HG03135 (cell line): ENCODE measurements at regions not wholly inside any gene's neighbourhood (a gene's known extent, or its start where the extent isn't known, plus 50 kb on each side); places are given as distances from the start of the nearest gene placed in this dataset.

Experiments used
- ATAC-seq: cut with Tn5 transposase; IDR thresholded peaks from one replicate; pipeline ENCODE4 v1.9.1; 2021; ENCODE audit warnings: mild to moderate bottlenecking, moderate library complexity; ENCODE audit not compliant: unreplicated experiment

DNA sequence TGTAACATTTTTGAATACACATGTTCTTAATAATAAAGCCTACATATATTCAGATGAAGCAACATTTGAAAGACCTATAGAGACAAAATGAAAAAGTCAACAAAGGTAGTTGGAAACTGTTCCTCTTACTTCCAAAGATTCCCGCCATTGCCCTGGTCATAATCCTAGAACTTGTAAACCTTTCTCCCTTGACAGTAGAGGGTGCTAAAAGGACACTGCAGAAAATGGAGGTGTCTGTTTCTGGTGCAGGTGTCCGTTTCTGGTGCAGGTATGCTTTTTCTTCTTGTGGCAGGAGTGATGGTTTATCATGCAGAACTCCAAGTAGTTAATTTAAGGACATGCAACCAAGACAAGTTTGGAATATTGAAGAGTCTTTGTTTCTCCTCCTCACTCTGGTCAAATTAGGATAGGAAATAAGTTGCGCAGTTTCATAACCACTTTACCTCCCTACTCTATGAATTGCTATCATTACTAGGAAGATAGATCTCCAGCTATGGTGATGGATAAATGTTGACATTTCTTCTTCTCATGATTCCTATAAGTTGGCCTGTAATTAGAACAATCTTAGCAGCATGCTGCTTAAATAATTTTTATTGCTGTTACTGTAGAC is 56.0 kb upstream of the FAM174A start:
- no peak for ATAC-seq

DNA sequence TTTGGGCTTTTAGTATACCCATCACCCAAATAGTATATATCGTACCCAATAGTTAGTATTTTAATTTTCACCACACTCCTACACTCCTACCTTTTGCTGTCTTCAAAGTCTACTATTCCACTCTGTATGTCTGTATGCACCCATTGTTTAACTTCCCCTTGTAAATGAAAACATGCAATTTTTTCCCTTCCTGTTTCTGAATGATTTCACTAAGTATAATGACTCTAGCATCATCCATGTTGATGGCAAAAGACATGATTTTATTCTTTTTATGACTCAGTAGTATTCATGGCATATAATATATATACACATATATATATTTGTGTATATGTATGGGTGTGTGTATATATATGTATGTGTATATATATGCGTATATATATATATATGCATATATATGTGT is 63.1 kb upstream of the FAM174A start:
- no peak for ATAC-seq

DNA sequence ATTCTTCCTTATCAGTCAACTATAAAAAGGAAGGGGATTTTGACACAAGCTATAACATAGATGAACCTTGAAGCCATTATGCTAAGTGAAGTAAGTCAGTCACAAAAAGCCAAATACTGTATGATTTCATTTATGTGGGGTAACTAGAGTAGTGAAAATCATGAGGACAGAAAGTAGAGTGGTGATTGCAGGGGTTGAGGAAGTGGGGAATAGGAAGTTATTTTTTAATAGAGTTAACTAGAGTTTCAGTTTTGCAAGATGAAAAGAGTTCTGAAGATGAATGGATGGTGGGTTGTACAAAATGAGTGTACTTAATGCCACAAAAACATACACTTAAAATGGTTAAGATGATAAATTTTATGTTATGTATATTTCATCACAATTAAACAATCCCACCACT is 65.4 kb upstream of the FAM174A start:
- ATAC-seq = peak; percentile 97

DNA sequence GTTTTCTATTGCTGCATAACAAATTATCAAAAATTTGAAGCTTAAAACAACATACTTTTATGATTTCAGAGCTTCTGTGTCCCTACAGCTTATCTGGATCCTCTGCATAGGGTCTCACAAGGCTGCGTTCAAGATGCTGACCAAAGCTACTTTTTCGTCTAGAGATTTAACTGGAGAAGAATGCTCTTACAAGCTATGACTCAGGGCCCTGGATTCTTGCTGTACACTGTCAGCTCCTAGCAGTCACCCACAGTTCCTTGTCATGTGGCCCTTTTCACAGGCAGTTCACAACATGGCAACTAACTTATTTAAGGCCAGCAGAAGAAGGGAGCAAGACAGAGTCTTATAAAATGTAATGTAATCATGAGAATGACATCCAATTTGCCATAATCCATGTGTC is 70.8 kb upstream of the FAM174A start:
- ATAC-seq = no peak

DNA sequence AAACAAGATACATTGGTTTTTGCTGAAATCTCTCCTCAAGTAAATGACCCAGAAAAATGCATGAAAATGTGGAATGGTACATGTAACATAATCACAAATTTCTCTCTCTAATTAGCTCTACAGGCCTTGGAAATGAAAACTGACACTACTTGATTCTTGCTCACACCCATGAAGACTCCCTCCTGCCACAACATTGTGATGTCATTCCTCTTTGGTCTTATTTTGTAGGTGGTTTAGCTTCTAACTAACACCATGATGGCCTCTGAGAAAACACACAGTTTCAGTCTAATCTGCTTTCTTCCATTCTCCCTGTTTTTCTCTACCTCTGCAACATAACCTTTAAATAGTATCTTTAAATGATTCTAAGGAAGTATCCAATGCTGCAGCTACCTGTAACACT is 78.6 kb upstream of the FAM174A start:
- no peak for ATAC-seq

DNA sequence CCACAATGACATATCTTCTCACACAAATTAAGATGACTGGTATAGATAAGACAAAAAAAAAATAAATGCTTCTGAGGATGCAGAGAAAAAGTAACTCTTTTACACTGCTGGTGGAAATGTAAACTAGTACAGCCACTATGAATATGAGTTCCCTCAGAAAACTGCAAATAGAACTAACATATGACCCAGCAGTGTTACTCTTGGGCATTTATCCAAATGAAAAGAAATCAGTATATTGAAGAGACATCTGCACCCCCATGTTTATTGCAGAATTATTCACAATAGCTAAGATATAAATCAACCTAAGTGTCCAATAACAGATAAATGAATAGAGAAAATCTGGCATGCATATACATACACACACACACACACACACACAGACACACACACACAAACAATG is 83.0 kb upstream of the FAM174A start:
- no peak for ATAC-seq

DNA sequence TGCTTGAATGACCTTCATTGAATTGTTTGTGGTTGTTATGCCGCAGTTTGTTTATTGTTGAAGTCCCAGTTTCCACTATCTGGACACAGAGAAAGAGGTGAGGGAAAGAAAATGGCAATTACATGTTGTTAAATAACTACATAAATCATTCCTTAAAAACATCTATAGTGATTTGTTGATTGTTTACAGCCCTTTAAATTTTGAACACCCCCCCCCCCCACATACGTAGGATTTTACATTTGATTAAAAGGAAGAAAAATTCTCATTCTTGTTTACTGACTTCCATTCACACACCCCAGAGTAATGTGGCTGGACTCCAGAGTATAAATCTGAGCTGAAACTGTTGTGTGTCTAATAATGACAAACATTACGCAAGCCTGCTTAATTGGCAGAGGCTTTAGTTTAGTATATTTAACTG is 87.1 kb upstream of the FAM174A start:
- ATAC-seq = no peak

DNA sequence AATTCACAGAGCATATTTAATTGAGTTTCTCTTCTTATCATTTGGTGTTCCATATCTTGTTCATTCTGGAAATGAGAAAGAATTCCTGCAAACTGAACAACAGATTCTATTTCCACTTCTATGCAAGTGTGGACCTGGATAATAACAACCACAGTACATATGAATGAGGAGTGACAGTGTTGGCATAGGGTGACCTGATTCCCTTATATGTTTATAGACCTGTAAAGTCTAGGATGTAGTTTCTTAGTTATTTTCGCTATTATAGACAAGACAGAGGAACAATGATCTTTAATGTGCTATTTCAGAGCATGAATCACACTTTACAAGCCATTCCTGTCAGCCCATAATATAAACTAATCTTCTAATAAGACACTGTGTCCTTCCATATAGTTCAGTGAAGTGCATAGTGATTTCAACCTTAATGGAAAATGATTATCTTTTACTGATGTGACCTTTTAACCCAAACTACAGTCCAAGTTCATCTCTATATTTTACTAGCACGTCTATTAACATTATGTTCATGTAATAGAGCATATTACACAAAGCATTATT is 88.2 kb upstream of the FAM174A start:
- ATAC-seq = no peak

DNA sequence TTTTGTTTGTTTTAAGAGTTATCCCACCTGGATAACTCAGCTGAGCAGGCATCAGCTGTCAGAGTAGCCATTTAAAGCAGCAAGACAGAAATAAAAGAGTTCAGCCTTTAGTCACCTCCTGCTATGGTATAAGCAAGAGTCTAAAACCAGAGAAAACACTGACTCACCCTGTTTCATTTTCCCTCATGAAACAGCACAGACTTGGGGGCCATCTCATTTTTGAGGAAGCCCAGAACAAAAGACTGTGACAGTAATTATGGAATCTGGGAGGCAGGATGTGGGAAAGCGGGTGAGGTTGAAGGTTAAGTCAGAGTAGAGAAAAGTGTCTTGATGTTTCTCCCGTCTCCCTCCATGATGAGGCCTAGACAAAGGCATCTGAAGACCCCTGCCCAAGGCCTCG is 90.2 kb upstream of the FAM174A start:
- ATAC-seq = no peak

DNA sequence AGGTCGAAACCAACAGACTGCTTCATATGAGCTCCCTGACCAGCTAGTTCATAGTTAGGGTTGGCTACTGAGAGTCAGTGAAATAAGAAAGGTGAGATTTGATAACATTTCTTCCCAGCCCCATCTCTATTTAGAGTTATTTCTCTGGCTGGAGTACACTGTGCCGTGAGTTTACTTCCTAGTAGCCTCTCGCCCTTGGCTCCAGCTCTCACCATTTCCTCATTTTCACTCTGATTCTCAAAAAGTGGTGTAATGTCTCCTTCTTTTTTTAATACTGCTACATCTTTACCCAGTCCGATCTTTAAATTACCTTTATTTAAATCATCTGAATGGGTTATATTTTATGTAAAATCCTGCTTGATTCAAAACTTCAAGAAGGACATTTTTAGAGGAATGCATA is 100.4 kb upstream of the FAM174A start:
- ATAC-seq = no peak

DNA sequence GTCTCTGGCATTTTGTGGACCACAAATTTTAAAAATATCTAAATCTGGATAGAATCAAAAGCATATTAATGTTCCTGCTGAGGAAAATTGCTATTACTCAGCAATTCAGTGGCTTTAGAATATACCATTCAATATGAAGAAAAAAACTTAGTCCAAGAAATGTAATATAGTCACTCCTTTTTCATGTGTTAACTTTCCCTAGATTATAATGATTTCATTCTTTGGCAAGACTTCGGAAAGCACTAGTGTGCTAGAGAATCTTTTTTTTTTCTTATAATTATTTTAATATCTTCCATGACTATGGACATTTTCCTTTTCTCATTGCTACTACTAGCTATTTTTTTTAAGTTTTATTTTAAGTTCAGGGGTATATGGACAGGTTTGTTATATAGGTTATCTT is 102.4 kb upstream of the FAM174A start:
- ATAC-seq = no peak

DNA sequence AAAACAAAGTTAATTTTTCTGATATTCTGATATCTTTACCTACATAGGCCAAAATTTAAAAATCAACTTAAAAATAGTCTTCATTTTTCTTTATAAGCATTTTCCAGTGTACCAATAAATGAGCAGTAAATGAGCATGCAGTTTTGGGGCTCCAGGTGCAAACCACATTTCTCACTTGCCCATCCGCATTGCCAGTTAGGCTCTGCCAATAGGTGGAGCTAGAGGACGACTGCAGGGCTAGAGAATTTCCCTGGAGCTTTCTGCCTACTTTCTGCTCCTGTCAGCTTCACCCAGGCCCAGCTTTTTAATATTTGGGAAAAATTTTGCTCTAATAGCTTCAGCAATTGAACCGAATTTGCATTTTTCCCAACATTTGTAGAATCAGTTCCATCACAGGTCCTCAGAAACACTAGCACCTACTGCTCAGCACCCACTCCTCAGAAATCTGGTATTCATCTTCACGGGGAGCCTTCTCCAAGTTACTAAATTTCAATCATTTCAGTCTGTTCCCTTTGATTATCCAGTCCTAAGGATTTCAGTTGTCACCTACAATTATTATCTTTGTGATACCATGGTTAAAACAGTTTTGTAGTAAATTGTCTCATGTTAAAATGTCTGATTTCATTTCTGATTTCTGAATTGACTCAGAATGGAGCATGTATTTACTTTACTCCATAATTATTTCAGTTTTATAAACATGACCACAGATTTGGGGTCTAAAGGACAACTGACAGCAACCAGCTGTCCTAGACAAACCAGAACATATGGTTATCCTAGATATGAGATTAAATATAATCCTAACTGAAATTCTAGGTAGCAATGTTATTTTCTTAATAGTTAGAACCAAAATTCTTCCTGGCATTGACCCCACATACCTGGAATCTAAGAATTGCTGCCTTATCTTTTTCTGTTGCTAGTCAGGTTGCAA is 104.6 kb upstream of the FAM174A start:
- ATAC-seq = no peak

DNA sequence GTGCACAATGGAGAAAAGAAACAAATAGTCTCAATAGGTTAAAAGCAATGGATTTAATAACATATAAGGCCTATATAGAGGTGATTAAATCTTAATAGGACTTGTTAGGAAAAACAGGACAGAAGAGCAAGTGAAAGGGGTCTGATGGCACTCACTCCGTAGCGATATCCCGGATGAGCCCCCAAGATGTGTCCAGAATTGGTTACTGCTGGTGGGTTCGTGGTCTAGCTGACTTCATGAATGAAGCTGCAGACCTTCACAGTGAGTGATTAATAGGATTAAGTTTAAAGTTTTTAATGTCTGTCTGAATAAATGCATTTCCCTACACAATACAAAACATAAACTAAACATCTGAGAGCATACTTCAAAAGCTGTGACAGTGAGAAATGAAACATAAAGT is 110.4 kb upstream of the FAM174A start:
- ATAC-seq = no peak

DNA sequence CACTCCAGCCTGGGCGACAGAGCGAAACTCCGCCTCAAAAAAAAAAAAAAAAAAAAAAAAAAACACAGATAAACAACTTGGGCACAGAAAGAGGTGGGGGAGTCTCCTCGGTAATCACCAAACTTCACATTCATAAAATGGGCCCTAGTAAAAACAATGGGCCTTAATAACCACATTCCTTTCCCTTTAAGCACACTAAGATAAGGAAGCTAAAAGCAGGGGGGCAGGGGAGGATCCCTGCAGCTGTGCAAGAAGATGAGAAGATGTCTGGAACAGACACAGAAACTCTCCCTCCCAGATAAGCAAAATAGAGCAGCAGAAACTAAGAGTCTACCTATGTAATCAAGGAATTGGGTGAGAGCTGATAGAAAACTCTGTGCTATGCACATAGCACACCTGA is 111.2 kb upstream of the FAM174A start:
- no peak for ATAC-seq

DNA sequence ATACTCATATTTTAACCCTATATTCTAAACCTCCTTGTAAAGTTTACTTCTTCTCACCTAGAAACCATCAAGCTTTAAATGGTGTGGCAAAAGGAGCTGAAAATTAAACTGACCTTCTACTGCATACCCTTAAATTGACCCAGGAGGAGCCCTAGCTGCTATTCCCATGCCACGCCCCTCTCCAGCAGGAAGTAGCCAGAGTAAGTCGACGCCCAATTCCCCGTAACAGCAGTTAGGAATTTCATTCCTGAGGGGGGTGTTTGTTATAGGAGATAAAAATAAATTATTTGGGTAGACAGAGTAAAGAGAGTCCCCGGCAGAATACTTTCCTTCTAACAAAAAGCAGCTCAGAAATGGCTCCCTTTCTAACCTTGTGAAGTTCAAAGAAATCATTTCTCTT is 111.8 kb upstream of the FAM174A start:
- ATAC-seq = no peak

DNA sequence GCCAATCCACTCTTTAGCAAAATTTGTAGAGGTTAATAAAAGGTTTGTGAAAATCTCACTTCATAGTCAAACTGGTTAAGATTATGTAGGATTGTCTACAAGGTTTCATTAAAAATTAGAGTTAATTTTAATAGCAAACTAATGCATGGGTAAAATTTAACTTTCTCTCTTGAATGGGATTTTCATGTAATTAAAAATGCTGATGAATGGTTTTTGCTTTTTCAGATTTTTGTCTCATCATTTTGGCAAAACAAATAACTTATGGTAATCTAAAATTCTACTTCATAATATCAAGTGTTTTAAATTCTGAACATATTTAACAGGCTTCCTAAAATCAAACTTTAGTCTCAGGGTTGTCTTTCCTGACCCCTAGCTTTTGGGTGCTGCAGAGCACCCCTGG is 113.8 kb upstream of the FAM174A start:
- ATAC-seq = no peak

DNA sequence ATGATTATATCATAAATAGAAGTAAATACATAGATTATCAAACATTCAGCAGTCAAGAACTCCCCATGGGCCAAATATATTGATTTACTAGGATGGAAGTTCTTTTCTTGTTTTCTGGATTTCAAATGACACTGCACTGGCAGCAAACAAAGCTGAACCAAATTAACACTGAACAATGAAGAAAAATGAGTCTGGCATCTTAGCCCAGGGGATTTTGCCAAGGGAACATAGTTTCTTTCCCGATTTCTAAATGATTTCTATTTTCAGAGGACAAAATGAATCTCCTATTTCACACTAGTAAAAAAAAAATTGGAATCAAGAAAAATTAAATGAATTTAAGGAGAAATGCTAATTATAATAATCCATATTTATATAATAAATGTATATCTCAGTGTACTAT is 116.9 kb upstream of the FAM174A start:
- ATAC-seq = no peak

DNA sequence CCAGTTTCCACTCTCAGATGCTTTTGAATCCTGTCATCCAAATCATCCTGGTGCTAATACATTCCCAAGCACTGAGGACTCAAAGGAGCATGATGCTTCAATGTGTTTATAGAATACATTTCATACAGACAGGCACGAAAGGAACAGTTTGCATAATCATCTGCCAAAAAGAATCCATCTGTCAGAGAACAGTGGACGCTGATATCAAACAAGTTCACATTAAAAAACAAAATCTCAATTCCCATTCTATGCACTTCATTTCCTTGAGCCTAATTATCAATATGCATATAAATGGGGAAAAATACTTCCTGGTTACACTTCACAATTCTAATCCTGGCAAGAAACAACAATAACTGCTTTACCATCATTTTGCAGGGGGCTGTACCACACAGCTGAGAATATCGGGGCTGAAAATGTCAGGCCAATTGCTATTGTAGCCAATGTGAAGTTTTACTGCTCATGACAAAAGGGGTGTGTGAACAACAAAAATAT is 125.5 kb upstream of the FAM174A start:
- ATAC-seq = no peak

DNA sequence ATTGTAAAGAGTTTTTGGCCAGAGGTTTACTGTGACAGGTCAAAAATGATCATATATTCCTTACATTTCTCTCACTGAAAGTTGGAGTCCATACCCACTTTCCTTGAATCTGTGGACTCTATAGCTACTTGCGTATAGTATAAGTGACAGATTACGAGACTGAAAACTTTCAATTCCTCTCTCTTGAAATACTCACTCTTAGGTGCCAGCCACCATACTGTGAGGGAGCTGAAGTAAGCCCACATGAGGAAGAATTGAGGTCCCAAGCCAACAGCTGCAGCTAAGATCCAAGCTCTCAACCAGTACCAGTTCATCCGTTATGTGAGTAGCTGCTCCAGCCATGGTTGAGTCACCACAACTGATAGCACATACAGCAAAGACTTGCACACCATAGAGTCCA is 128.1 kb upstream of the FAM174A start:
- no peak for ATAC-seq

DNA sequence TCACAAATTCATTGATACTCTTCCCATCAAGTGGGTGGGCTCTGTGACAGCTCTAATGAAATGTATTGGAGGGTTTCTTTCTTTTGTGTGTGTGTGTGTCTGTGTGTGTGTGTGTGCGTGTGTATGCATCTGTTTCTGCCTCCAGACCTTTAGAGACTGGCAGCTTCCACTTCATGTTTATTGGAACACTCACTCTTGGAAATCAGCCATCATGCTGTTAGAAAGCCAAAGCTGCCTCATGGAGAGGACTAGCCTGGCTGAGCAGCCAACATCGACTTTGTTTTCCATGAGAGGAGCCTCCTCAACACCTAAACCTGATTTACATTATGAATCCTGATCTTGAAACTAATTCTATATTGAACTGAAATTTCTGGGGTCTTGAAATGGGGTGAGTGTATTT is 128.5 kb upstream of the FAM174A start:
- ATAC-seq = no peak

DNA sequence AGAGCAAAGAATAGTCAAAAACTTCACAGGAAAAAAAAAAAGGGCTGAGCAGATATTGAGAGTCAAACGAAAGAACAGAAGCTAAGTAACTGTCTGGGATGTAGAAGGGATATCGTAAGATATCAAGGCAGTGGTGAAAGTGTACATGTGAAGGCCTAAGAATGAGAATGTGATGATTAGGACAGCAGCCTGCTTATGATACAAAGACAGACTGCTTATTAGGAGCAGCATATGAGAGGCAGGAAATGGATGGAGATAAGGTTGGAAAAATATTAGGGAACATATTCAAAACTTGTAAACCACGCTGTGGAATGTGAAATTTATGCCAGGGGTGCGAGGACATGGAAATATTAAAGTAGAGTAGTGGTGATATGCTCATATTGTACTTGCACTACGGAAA is 133.1 kb upstream of the FAM174A start:
- ATAC-seq = no peak

DNA sequence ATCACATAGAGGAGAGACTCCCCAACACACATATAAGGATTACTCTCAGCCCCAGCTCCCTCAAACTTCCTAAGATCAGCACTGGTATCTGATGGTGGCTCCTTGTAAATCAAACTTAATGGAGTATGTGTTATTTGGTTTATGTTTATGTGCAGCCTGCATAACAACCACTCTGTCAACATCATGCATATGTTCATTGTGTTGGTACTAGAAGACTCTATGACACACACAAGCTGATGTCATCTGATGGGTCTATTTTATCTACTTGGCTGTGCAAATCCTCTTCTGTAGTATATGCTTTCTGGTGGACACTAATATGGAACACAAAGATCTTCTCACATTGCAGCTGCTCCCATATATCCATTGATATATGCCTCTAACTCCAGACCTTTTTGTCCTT is 134.0 kb upstream of the FAM174A start:
- ATAC-seq = no peak
